ENCODE measurements at regions not wholly inside any gene's neighbourhood (a gene's known extent, or its start where the extent isn't known, plus 50 kb on each side); places are given as distances from the start of the nearest gene placed in this dataset.

- no peaks in the 10 kb centered on the region for H3K4me1 ChIP-seq (ENCODE audit: control insufficient read depth, extremely low read depth, insufficient read depth, low read length)
- no peak overlapping the region for H3K4me2 ChIP-seq (ENCODE audit: control insufficient read depth, extremely low read depth, insufficient read depth, low read depth, low read length)
- TF ChIP-seq CTCF (optimal IDR thresholded peaks at IDR 0.05 in 1 of 3, IDR thresholded peaks at IDR 0.05 in 1 of 3, conservative IDR thresholded peaks at IDR 0.05 in 1 of 3; ENCODE audit: extremely low read depth in 1 of 3, insufficient read depth in 2 of 3, low read length in 3 of 3), result no peak
- TF ChIP-seq EZH2 (IDR thresholded peaks at IDR 0.05; ENCODE audit: low read length), result no peak
- no peaks in the 10 kb centered on the region for H3K9me3 ChIP-seq (ENCODE audit: control insufficient read depth, low read depth, low read length)
- H3K9me1 ChIP-seq (ENCODE audit: control insufficient read depth, extremely low read depth, insufficient read depth, low read length), result no peaks in the 10 kb centered on the region
- peaks cover 25% of the 10 kb centered on the region for H3K27me3 ChIP-seq (ENCODE audit: control insufficient read depth, extremely low read depth, insufficient read depth, low read length)
- dilution Hi-C loops (cut with MboI; ENCODE audit: extremely low pct_ligation_motif_present, low sequenced_read_pairs), result no loop called here
- no peak overlapping the region for H3K27ac ChIP-seq (ENCODE audit: control insufficient read depth, insufficient read depth, low read length)
- H3K36me3 ChIP-seq (ENCODE audit: control insufficient read depth in 2 of 2, extremely low read depth in 1 of 2, insufficient read depth in 2 of 2, low read length in 2 of 2), result no peaks in the 10 kb centered on the region
- no peaks in the 10 kb centered on the region for H4K20me1 ChIP-seq (ENCODE audit: control insufficient read depth, extremely low read depth, insufficient read depth, low read length)
- H3K4me3 ChIP-seq (ENCODE audit: control insufficient read depth in 2 of 3, extremely low read depth in 1 of 3, insufficient read depth in 2 of 3, low read depth in 1 of 3, low read length in 3 of 3), result no peak overlapping the region
- H3K9ac ChIP-seq (ENCODE audit: control insufficient read depth, extremely low read depth, insufficient read depth, low read length), result no peak overlapping the region
- no peak for DNase-seq (ENCODE audit: low read depth, low spot score)
- H3K79me2 ChIP-seq (ENCODE audit: control insufficient read depth, insufficient read depth, low read length), result no peaks in the 10 kb centered on the region
- H2AFZ ChIP-seq (ENCODE audit: control insufficient read depth, low read length), result no peak overlapping the region
- FAIRE-seq, result no peak
Measured at GRCh38 chr2:45067859-45068570, 58.8 kb upstream of the SIX2 start.

All from keratinocyte (primary cell).